ENCODE measurements at regions not wholly inside any gene's neighbourhood (a gene's known extent, or its start where the extent isn't known, plus 50 kb on each side); places are given as distances from the start of the nearest gene placed in this dataset.

DNA sequence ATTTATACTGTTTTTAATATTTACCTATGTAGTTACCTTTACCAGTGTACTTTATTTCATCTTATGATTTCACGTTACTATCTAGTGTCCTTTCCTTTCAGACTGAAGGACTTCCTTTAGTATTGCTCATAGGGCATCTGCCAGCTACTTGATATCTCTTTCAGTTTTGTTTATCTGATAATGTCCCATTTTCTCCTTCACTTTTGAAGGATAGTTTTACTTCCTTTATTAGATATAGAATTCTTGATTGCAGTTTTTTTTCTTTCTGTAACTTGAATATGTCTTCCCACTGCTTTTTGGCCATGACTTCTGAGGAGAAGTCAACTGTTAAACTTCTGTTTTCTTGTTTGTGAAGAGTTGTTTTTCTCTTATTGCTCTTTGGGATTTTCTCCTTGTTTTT lies 69.4 kb upstream of the MAGED1 start:
- intact Hi-C loops (cut with DNase I, micrococcal nuclease), result no loop called here

DNA sequence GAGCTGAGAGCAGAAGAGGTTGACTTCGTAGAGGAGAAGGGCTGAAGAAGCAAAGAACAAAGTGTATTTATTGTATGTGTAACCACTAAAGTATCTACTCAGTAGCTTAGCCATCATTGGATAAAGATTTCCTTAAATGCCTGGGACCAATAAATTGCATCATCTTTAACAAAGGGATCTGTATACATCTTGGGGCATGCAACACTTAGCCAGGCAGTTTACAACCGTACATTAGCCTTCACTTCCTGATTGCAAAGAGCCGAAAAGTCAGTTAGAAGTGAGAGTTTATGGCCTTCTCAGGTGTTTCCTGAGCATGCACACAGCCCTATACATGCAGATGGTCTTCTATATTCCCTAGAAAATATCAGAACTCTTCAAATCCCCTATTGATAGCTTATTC lies 68.0 kb upstream of the MAGED1 start:
- DNase-seq, result peak in 1 of 3 donors; percentile 32
- no peaks in the 10 kb centered on the region for H3K36me3 ChIP-seq (ENCODE audit: low read depth)
- ATAC-seq, result peak; percentile 97
- intact Hi-C loops (cut with DNase I, micrococcal nuclease), result no loop called here
- TF ChIP-seq, protein P1, sequence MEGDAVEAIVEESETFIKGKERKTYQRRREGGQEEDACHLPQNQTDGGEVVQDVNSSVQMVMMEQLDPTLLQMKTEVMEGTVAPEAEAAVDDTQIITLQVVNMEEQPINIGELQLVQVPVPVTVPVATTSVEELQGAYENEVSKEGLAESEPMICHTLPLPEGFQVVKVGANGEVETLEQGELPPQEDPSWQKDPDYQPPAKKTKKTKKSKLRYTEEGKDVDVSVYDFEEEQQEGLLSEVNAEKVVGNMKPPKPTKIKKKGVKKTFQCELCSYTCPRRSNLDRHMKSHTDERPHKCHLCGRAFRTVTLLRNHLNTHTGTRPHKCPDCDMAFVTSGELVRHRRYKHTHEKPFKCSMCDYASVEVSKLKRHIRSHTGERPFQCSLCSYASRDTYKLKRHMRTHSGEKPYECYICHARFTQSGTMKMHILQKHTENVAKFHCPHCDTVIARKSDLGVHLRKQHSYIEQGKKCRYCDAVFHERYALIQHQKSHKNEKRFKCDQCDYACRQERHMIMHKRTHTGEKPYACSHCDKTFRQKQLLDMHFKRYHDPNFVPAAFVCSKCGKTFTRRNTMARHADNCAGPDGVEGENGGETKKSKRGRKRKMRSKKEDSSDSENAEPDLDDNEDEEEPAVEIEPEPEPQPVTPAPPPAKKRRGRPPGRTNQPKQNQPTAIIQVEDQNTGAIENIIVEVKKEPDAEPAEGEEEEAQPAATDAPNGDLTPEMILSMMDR (IDR thresholded peaks at IDR 0.05), result no peak
- no peaks in the 10 kb centered on the region for H3K9me3 ChIP-seq
- no peak overlapping the region for H3K4me3 ChIP-seq
- no peaks in the 10 kb centered on the region for H3K4me1 ChIP-seq (ENCODE audit: low read depth)

More for the DNA sequence above, 69.4 kb upstream of the MAGED1 start:
- H3K4me1 ChIP-seq (ENCODE audit: low read depth), result no peaks in the 10 kb centered on the region
- no peaks in the 10 kb centered on the region for H3K36me3 ChIP-seq (ENCODE audit: low read depth)
- no peaks in the 10 kb centered on the region for H3K9me3 ChIP-seq
- no peak for ATAC-seq
- DNase-seq, result no peak
- TF ChIP-seq, protein P1 (IDR thresholded peaks at IDR 0.05), result no peak
- H3K4me3 ChIP-seq, result no peak overlapping the region

DNA sequence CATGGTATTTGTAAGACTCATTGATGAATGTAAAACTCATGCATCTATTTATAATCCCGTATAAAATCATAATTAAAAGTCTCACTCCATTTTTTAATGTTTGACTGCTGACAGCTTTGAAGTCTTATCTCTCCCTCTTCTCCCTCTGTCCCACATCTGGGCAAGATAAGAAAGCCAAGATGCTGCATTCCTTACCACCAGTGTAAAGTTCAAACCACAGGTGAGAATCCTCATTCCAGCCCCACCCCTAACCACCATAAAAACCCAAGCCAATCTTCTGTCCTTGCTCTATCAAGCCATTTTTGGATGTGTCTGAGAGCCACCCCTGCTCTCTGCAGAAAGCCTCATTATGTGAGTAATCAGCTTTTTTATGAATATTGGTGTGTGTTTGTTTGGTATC lies 59.3 kb upstream of the MAGED1 start:
- intact Hi-C loops (cut with DNase I, micrococcal nuclease), result no loop called here
- no peaks in the 10 kb centered on the region for H3K36me3 ChIP-seq (ENCODE audit: low read depth)
- TF ChIP-seq, protein P1 (IDR thresholded peaks at IDR 0.05), result no peak
- no peaks in the 10 kb centered on the region for H3K9me3 ChIP-seq
- DNase-seq (peak in 1 of 3 donors; percentile 14), ATAC-seq (peak; percentile 71)
- H3K4me3 ChIP-seq, result no peak overlapping the region
- H3K4me1 ChIP-seq (ENCODE audit: low read depth), result peaks cover 4% of the 10 kb centered on the region

DNA sequence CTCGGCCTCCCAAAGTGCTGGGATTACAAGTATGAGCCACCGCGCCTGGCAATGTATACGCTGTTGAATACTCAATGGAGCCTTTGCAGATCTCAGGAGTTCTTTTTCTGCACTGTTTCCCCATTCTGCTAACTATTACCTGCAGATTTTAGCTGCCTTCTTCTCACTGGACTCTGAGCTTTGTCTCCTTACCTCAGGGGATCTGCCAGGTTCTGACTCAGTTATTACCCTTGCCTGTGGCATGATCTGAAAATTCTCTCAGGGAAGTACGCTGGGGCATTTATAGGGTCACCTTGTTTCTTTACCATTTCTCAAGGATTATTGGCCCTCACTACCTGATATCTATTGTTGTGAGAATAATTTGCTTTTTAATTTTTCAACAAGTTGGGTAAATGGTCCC lies 56.6 kb upstream of the MAGED1 start:
- H3K9me3 ChIP-seq, result no peaks in the 10 kb centered on the region
- H3K4me3 ChIP-seq, result no peak overlapping the region
- no peaks in the 10 kb centered on the region for H3K36me3 ChIP-seq (ENCODE audit: low read depth)
- peak in 1 of 3 donors; percentile 11 for DNase-seq
- peaks cover 4% of the 10 kb centered on the region for H3K4me1 ChIP-seq (ENCODE audit: low read depth)
- intact Hi-C loops (cut with DNase I, micrococcal nuclease), result no loop called here
- TF ChIP-seq, protein P1 (IDR thresholded peaks at IDR 0.05), result no peak
- ATAC-seq, result peak; percentile 80

DNA sequence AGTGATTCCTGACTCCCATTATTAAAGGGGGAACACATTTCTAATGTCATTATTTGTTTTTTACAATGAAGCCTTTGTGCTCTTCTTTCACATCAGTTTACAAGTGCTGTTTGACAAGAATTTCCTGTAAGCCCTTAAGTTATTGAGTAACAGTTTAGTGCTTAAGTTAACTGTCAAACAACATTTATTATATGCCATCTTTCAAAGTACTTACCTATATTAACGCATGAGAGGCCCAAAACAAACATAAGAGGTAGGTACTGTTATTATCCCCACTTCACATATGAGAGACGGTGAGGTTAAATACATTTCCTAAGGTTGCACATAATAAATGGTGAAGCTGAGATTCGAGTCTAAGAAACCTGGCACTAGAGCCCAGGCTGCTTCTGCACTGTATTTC lies 56.0 kb upstream of the MAGED1 start:
- no peaks in the 10 kb centered on the region for H3K36me3 ChIP-seq (ENCODE audit: low read depth)
- peaks cover 4% of the 10 kb centered on the region for H3K4me1 ChIP-seq (ENCODE audit: low read depth)
- ATAC-seq (peak; percentile 77), DNase-seq (no peak)
- intact Hi-C loops (cut with DNase I, micrococcal nuclease), result no loop called here
- no peaks in the 10 kb centered on the region for H3K9me3 ChIP-seq
- no peak overlapping the region for H3K4me3 ChIP-seq
- TF ChIP-seq, protein P1 (IDR thresholded peaks at IDR 0.05), result no peak

DNA sequence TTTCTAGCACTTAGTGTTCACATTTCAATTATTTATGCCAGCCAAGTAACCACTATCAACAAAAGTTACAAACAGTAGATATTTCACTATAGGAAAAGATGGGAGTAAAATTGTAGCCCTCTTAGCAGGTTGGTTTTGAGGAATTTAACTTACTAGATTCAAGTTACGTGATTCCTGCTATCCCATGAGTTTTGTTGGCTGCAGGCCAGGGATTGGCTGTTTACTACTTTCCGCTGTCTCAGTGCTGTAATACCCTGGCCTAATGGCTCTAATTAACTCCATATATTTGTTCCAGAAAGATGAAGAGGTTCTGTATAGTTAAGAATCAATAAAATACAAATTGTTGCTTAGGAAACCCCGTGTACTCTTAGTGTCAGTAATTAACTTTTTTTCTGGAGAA lies 55.5 kb upstream of the MAGED1 start:
- intact Hi-C loops (cut with DNase I, micrococcal nuclease), result no loop called here
- Histone ChIP-seq H3K9me3 (no peaks in the 10 kb centered on the region), H3K4me3 (no peak overlapping the region), H3K4me1 (ENCODE audit: low read depth) (peaks cover 4% of the 10 kb centered on the region), H3K36me3 (ENCODE audit: low read depth) (no peaks in the 10 kb centered on the region)
- peak; percentile 34 for ATAC-seq
- DNase-seq, result peak in 2 of 3 donors; percentile 59 to 74
- TF ChIP-seq, protein P1 (IDR thresholded peaks at IDR 0.05), result no peak
